Inferior parietal cortex (tissue), 1 donor: ENCODE measurements at regions not wholly inside any gene's neighbourhood (a gene's known extent, or its start where the extent isn't known, plus 50 kb on each side); places are given as distances from the start of the nearest gene placed in this dataset.

ENCODE experiments used
- DNase-seq: peaks from one replicate; pipeline ENCODE4 v3.0.0-alpha.2; 2016; ENCODE audit errors: extremely low spot score

GRCh38 chr2:15765211-15765610 is 173.5 kb downstream of the DDX1 start:
- DNase-seq, result no peak

- no peak for DNase-seq
Measured at GRCh38 chr2:15765686-15766302, 174.1 kb downstream of the DDX1 start.

GRCh38 chr2:15766303-15766861 is 174.0 kb upstream of the MYCN start:
- DNase-seq, result no peak

GRCh38 chr2:15766911-15767597 is 173.3 kb upstream of the MYCN start:
- no peak for DNase-seq

- DNase-seq, result no peak
Measured at GRCh38 chr2:15767679-15768078, 172.7 kb upstream of the MYCN start.

- DNase-seq, result no peak
Measured at GRCh38 chr2:15768142-15768541, 172.2 kb upstream of the MYCN start.

GRCh38 chr2:15768615-15769014 is 171.7 kb upstream of the MYCN start:
- no peak for DNase-seq

GRCh38 chr2:15769235-15769634 is 171.1 kb upstream of the MYCN start:
- DNase-seq, result no peak

GRCh38 chr2:15769676-15770547 is 170.4 kb upstream of the MYCN start:
- DNase-seq, result no peak

- no peak for DNase-seq
Measured at GRCh38 chr2:15770606-15771005, 169.7 kb upstream of the MYCN start.

- DNase-seq, result no peak
Measured at GRCh38 chr2:15771124-15771523, 169.2 kb upstream of the MYCN start.

- DNase-seq, result no peak
Measured at GRCh38 chr2:15772086-15772595, 168.2 kb upstream of the MYCN start.

- no peak for DNase-seq
Measured at GRCh38 chr2:15772681-15773080, 167.7 kb upstream of the MYCN start.

- DNase-seq, result no peak
Measured at GRCh38 chr2:15773204-15773603, 167.1 kb upstream of the MYCN start.

- DNase-seq, result no peak
Measured at GRCh38 chr2:15773846-15774245, 166.5 kb upstream of the MYCN start.

- DNase-seq, result no peak
Measured at GRCh38 chr2:15775753-15776628, 164.4 kb upstream of the MYCN start.

GRCh38 chr2:15776629-15776919 is 163.8 kb upstream of the MYCN start:
- DNase-seq, result no peak

GRCh38 chr2:15776992-15777702 is 163.2 kb upstream of the MYCN start:
- no peak for DNase-seq

- no peak for DNase-seq
Measured at GRCh38 chr2:15777795-15778371, 162.5 kb upstream of the MYCN start.

- no peak for DNase-seq
Measured at GRCh38 chr2:15778529-15779219, 161.7 kb upstream of the MYCN start.
